ENCODE measurements at regions not wholly inside any gene's neighbourhood (a gene's known extent, or its start where the extent isn't known, plus 50 kb on each side); places are given as distances from the start of the nearest gene placed in this dataset.

DNA sequence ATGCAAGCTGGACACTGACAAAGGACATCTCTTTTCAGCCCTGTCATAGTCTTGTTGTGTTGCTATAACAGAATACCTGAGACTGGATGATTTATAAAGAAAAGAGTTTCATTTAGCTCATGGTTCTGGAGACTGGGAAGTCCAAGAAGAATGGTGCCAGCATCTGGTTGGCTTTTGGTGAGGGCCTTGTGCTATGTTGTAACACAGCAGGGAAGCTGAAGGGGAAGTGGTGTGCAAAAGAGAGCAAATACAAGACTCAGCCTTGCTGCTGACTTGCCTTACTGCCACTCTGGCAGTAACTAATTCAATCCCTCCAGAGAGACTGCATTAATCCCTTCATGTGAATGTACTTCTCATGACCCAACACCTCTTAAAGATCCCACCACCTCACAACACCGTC, 356.3 kb upstream of the PROK2 start:
- DNase-seq (ENCODE audit: low read depth in 2 of 2) = no peak

DNA sequence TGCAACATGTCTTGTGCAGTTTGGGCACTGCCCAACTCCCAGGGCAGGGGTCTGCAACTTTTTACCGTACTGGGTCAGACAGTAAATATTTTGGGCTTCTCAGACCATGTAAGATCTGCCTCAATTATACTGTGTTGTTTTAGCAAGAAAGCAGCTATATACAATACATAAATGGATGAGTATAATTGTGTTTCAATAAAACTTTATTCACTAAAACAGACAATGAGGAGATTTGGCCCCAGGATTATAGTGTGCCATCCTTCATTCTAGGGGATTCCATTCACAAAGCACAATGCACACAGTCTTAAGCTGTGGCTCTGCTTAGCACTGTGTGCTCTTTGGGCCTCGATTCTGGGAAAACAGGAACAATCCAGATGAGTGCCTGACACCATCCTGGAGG, 354.4 kb upstream of the PROK2 start:
- no peak for DNase-seq (ENCODE audit: low read depth in 2 of 2)

DNA sequence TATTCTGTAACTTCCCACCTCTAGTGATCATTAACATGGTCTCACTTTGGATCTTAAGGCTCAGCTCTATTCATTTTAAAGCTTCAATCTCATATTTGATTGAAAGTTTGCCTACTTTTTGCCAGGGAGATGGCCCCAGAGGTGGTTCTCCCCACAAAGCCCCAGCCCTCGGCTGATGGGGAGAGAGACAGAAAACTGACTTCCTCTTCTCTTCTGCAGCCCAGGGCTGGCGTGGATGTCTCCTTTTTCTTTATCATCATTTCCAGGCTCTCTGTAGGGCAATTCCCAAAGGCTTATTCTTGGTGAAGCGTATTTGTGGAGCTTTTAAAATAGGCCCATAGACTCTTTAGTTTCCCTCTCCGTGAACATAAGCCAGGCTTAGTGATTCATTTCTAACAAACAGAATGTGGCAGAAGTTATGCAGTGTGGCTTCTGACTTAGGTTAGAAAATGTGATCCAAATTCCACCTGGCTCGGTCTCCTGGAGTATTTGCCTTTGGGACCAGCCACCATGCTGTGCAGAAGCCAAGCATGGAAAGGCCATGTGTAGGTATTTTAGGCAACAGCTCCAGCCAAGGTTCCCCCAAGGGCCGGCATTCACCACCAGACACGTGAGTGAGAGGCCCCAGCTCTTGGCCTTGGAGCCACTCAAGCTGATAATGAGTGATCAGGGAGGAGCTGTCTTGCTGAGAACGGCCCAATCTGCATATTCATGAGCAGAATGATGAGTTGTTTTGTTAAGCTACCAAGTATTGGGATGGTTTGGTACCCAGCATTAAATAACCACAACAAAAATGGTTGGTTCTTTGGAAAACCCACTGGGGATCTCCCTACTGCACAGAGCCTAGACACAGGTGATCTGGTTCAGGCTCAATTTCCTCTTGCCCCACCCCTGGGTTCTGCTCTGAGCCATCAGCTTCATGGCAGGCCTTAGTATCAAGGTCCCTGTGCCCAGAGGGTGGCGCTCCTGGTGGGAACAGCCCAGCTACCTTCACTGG, 353.2 kb upstream of the PROK2 start:
- DNase-seq (ENCODE audit: low read depth in 2 of 2) = peak in 1 of 2 experiments; percentile 21

DNA sequence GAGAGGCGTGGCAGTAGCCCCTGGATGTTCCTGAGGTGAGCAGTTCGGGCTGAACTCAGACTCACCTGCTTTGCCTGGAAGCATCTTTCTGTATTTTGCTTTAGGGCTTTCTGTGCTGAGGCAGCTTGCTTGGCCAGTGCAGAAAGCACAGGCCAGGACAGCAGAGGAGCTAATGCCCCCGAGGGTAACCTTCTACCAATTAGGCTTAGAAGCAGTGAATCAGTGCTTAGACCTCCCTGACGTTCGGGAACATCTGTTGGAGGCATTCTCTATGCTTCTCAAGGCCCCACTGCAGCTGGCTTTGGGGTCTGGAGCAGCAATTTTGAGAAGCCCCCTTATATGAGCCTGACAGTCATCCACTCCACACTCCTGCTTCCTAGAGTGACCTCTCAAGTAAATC, 350.7 kb upstream of the PROK2 start:
- DNase-seq (ENCODE audit: low read depth in 2 of 2) = no peak

DNA sequence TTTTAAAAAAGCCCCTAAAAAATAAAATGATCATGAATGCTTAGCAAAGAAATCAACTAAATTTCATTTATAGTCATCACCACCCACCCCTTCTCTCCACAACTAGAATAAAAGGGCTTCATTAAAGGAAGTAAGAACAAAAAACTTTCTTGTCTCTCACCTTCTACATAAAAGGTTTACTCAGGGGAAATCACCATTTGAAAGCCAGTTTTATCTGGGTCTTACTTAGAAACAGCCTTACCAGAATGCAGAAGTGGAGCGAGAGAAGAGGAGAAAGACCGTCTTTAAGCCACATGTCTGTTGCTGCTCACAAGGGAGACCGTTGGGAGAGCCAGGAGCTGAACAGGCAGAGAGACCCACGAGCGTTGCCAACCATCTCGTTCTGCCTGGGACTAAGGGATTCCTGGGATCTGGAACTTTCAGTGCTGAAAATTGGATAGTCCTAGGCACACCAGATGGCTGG, 350.1 kb upstream of the PROK2 start:
- DNase-seq (ENCODE audit: low read depth in 2 of 2) = no peak

DNA sequence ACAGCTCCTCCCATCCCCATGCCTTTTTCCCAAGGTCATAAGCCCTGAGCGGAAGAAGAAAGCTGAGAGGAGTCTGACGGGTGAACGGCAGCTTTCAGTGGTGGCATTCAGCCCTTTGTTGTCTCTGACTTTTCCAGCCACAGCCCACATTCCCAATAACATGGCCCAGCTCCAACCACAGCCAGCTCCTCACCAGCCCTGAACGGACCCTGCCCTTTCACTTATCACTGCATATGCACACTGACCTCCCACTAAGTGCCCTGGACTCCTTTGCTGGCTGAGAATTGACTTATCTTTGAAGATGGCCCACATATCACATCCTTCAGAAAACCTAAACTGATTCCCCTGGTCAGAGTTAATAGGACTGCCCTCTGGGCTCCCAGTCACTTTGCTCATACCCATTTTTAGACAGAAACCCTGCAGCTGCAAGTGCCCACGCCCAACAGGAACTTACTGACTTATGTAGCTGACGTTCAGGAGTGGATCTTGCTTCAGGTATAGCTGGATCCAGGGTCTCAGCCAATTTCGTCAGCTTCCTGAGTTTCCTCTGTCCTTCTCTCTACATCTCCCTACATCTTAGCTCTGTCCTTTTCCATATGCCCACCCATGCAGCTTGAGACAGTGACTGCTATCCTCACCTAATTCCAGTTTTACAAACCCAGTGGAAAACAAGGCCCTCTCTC, 348.5 kb upstream of the PROK2 start:
- no peak for DNase-seq (ENCODE audit: low read depth in 2 of 2)

DNA sequence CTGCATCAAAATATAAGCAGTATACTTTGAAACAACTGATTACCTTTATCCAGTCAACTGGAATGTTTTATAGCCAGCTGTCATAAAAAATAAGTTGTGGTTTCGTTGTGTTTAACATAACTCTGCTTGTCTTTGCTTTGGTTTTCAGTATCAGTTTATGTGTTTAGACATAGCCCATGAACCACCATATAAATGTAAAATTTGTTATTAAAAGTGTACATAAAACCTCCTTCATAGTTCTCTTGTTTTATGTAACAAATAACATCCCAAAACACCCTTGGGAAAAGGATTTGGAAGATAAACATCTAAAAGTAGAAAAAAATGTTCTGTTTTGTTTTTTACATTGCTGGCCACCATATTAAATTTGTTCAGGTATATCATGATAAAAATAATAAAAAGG, 347.0 kb upstream of the PROK2 start:
- DNase-seq (ENCODE audit: low read depth in 2 of 2) = no peak

DNA sequence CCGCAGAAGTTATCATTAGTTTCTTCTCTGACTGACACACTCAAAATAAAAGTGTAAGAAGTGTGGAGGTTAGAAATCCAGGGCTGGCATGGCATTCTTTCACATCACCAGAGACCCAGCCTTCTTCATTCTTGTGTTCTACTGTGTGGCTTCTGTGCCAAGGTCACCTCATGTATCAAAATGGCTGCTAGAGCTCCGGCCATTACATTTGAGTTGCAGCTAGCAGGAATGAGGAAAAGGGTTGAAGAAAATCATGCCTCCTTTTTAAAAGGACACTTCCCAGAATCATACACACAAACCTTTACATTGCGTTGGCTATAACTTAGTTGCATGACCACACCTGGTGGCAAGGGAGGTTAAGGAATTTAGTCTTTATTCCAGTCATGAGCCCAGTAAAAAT, 345.6 kb upstream of the PROK2 start:
- no peak for DNase-seq (ENCODE audit: low read depth in 2 of 2)

DNA sequence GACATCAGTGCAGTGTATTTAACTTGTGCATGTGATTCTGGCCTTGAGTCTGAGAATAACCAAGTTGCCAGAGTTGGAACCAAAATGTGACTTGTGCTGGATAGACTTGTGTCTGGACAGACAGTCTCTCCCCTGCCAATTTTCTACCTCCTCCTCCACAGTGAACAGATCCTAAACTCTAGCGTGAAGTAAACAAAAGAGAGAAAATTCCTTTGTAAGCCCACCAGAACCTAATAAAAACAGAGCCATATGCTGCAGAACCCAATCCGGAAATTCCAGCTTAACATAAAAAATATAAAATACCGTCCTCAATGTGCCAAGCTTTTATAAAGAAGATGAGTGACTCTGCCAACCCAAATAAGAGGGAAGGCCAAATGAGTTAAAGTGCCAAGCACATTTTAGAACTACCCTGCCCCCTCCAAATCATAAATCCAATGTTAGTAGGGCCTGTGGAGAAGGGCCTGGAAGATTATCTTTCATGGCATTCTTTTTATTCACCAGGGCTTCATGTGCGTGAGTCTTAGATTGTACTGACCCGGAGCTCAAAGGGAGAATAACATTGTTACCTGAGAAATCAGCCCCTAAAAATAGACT, 344.6 kb upstream of the PROK2 start:
- DNase-seq (ENCODE audit: low read depth in 2 of 2) = no peak

DNA sequence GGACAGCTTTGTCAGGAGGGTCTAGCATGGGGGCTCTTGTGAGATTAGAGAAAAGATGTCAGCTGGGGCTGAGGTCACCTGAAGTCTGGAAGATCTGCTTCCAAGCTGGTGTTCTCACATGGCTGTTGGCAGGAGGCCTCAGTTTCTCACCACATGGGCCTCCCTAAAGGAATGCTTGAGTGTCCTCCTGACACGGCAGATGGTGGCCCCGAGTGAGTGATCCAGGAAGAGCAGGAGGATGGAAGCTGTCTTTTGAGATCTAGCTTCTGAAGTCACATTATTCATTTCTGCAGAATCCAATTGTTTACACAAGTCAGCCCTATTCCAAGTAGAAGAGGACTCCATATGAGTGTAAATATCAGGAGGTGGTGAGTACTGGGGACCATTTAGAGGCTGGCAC, 344.0 kb upstream of the PROK2 start:
- DNase-seq (ENCODE audit: low read depth in 2 of 2) = no peak

DNA sequence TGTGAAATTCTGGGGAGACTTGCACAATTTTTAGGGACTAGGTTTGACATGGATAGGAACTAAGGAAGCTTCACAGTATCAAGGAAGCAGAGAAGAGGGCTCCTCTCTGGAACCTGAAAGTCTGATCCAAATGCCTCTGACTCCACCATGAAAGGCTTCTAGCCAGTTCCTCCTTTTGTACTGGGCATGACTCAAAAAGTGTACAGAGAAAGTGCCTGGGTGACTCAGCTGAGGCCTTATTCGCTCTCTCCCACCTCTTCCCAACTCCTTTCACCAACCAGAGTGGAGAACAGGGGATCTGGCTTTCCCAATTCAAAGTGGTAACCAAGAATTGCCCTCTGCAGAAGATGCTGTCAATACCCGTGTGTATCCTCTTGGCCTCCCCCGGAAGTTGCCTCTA, 342.9 kb upstream of the PROK2 start:
- no peak for DNase-seq (ENCODE audit: low read depth in 2 of 2)

DNA sequence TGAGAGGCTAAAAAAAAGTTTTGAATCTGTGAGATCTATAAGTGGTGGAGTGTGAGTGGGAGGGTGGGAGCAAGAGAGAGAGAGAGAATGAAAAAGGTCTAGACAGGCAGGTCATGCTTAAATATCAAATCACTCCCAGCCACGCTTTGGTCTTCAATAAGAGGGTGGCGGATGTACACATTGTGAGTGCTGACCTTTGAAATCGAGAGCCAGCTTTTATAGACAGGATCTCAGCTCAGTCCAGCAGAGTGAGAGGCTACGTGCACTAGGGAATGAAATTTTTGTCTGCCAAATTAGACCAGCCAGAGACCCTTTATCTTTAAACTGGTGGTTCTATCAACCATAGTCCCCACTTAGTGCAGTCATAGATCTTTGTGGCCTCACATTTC, 342.3 kb upstream of the PROK2 start:
- no peak for DNase-seq (ENCODE audit: low read depth in 2 of 2)

DNA sequence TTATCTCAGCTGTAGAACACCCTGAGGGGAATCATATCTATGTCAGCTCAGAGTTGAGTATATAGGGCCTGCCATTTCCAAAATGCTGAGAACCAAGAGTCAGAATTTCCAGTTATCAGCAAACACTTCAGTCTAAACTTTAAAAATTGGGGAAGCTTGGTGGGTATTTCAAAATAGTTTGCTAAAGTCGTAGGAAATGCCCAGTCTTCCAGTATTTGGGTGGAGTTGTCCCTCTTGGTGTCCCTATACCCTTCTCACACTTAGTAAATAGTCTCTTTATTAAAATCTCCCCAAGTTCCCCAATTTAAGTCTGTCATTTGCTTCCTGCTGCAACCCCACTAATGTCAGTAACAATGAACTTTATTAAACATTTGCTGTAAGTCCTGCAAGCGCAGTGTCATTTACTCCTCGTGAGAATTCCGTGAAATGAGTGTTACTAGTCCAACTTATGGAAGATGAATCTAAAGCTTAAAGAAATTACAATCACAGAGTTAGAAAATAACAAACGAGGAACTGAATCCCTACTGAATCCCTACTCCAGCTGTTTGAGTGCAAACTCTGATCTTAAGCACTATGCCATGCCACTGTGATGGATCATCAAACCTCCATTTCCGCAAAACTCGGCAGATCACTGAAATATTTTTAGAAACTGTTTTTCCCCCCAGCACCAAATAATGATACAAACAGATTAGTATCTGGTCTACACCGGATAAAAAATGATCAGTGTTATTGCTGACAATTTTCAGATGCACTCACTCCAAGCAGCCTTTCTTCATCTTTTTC, 341.7 kb upstream of the PROK2 start:
- DNase-seq (ENCODE audit: low read depth in 2 of 2) = no peak

DNA sequence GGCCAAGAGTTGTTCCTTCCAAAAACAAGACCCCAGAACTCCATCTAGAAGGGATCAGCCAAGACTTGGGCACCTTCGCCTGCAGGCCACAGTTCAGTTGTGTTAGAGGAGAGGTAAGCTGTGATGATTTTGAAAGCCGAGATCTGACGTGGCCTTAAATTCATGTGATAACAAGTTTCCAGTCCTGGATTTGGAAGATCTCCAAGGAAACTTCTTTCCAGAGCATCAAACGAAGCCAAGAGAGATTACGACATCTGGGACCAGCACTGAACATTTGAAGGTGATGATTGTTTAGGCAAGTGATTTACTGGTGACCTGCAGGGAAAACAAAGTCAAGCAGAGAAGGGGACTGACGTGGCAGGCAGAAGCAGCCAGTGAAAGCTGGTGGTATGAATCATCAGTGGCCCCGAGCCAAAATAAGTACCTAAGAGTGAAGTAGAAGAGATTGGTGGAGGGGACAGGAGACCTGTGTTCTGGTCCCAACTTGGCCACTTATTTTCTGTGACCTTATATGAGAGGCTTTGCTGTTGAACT, 339.0 kb upstream of the PROK2 start:
- no peak for DNase-seq (ENCODE audit: low read depth in 2 of 2)

DNA sequence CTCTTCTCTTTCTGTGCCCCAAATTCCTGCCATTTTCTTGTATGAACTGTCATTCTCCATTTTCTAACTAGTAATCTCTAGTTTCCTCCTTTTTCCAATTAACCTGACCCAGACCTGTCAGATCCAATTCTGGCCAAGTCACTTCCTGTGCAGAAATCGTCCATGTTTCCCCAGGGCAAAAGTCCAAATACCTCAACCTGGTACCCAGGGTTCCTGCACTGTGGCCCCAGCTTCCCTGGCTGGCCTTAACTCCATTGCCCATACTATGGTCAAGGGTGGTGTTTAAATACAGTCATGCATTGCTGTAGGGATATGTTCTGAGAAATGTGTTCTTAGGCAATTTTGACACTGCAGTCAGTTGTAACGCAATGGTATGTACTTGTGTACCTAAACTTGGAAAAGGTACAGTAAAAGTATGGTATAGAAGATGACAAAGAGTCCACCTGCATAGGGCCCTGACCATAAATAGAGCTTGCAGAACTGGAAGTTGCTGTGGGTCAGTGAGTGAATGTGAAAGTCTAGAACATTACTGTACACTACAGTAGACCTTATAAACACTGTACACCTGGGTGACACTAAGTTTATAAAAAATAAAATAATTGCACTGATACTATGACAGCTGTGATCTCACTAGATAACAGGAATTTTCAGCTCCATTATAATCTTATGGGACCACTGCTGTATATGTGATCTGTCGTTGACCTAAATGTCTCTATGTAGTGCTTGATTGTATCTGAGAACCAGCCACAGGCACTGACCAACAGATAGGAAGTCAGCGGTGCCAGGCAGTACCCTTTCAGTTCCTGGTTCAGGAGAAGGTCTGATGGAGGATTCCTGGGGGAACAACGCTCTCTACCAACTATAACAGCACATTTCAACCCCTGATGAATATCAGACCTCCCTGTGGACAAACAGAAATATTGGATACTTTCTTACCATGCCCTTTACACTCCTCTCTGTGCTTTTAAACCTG, 336.1 kb upstream of the PROK2 start:
- DNase-seq (ENCODE audit: low read depth in 2 of 2) = no peak

DNA sequence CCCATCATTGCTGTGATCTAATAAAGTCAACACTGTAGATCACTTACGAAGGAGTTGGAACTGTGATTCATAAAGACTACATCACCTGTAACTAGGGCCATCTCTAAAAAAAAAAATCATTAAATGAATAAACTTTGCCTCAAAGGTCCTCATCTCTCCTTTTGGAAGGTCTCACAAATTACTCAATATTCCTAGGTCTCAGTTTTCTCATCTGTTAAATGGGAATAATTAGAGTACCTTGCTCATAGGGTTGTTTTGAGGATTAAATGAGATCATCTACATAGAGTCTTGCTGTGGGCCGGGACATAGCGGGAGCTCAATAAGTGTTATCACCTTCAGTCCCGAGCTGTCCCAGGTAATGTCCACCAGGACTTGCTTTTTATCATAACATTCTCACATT, 335.1 kb upstream of the PROK2 start:
- no peak for DNase-seq (ENCODE audit: low read depth in 2 of 2)

DNA sequence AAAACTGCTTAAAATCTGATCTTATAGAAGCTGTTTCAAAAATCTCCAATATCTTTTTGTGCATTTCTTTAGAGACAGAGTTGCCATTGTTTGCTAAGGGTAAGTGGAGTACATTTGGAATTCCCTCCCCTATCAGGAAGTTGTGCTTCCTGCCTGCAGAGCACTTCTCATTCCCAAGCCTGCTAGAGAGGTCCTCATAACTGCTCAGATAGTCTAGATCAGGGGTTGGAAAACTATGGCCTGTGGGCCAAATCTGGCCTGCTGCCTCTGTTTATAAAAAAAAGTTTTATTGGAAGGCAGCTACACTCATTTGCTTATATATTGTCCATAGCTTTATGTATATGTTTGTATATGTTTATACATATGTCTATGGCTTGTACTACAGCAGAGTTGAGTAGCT, 333.7 kb upstream of the PROK2 start:
- no peak for DNase-seq (ENCODE audit: low read depth in 2 of 2)

DNA sequence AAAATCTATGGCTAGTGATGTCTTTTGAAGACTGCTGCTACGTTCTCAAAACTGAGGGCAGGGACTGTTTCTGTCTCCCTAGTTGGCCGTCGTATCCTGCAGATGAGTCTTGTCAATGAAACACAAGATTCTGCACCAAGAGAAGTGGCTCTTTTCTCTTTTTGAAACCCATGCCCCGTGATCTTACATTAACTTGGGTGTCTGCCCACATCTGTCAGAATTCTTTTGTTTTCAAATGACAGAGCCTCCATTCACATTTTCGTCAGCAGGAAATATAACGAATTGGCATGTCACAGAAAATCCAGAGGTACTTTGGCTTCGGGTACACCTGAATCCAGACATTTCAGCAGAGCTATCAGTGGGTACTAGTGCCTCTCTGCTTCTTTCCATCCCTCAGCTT, 331.3 kb upstream of the PROK2 start:
- DNase-seq (ENCODE audit: low read depth in 2 of 2) = no peak

DNA sequence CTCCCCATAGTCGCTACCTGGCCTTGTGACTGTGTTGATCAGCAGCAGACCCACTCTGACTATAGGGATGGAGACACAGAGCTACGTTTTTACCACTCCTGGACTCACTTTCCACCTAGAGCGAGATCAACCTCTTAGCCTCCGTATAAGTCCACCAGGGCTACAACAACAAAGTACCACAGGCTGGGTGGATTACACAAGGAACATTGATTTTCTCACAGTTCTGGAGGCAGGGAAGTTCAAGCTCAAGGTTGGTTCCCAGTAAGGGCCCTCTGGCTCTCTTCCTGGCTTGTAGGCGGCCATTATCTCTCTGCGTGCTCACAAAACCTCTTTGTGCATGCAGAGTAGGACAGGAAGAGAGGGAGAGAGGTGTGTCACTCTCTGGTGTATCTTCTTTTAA, 330.4 kb upstream of the PROK2 start:
- DNase-seq (ENCODE audit: low read depth in 2 of 2) = no peak

DNA sequence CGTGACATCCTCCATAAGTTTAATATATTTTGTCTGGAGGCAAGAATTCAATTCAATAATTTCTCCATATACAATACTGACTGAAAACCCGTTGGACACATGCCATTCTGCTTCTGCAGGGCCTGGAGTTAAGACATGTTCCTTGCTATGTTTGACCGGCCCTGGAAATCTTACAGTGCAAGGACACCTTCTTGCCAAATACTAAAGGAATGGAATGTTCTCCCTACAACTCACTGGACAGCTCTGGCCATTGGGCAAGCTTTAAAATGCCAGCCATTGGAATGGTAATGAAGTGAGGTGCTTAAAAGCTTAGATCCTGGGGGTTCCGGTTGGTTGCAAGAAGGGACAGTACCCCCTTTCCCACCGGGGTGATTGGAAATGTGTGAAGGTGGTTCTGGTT, 329.8 kb upstream of the PROK2 start:
- DNase-seq (ENCODE audit: low read depth in 2 of 2) = no peak

Measured in stimulated activated CD4-positive, alpha-beta T cell treated with anti-CD3 and anti-CD28 coated beads, Interleukin-12 subunit alpha, Interleukin-12 subunit beta, amount 100 ng/mL, for 24 hours (primary cell).